G401 (cell line): ENCODE measurements at regions not wholly inside any gene's neighbourhood (a gene's known extent, or its start where the extent isn't known, plus 50 kb on each side); places are given as distances from the start of the nearest gene placed in this dataset.

ENCODE experiments used
- DNase-seq: peaks from one replicate; pipeline ENCODE4 v3.0.0-alpha.2; 2015; ENCODE audit warnings: low spot score
- in situ Hi-C: cut with HindIII; loops from 2 replicates; pipeline ENCODE4 v1.10.0; 2016; ENCODE audit warnings: low sequenced_read_pairs, mixed read lengths

DNA sequence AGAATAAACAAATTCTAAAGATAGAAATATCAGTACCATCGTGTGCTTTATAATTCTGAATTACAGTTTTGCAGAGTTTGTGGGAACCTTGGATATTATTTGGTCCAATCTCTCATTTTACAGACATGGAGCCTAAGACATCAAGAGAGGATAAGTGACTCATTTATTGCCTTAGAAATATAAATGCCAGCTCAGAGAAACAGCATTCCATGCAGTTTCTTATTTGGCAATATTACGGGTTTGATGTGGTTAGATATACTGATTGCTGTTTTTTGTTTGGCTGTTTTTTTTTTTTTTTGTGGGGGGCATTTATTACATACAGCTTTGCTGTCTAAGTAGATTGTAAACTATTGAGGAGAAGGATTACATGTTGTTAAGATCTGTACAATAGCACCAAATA, 1241.1 kb upstream of the LRRTM1 start:
- DNase-seq = no peak
- in situ Hi-C loops = no loop called here

DNA sequence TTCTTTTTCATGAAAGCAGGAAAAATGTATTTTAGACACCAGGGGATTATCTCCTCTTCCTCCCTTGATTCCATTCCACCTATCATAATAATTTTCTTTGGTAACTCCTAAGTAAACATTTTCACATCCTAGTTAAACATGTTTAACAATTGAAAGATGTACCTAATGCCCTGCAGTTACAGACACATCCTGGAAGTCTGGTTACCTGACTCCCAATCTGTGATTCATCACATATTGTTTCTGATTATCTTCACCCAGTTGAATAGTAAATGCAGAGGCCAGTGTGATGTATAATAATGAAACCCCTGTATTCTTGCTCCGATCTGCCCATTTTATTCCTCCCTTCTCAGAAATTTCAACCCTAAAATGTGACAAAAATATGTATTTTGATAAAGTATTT, 1237.6 kb upstream of the LRRTM1 start:
- in situ Hi-C loops = no loop called here
- no peak for DNase-seq

DNA sequence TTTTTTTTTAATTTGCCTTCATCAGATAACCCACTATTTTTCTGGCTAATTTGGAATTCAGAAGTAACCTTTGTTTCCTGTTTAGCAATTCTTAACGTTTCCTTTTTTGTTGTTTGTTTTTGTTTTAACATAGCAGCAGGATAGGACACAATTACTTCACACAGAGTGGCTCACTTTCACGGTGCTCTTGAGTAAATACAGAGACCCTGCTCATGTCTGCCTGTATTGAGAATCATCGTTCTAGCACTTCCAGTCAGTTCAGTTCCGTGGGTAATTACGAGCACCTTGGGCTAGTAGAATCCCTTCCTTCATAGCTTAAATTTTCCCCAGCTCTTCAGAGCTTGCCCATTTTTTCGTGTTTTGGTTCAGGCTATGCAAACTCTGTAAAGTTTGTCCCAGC, 1225.4 kb upstream of the LRRTM1 start:
- no peak for DNase-seq
- in situ Hi-C loops = no loop called here

DNA sequence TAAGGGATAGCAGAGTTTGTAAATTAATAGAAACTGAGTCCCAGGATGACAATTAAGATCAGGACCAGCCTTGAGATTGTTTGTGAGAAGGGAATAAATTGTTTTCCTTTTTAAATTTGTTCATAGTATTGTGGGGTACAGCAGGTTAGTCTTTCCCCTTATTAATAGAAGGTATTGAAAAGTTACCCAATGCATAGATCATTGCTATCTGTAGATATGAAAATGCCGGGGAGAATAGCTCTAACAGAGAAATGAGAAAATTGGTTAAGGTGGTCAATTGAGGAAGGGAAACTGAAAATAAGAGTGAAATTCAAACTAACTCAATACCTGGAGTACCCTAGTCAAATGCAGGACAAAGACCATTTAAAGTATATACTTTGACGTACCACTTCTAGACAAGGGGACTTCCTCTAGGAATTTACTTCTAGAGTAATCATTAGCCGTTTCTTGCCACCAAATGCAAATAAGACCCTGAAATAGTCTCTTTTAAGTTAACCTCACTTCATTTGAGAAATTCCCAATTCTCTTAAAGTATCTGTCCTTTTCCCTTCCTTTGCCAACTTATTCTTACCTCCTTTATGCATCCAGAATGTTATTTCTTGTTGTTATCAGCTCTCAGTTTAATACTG, 1224.4 kb upstream of the LRRTM1 start:
- in situ Hi-C loops = no loop called here

DNA sequence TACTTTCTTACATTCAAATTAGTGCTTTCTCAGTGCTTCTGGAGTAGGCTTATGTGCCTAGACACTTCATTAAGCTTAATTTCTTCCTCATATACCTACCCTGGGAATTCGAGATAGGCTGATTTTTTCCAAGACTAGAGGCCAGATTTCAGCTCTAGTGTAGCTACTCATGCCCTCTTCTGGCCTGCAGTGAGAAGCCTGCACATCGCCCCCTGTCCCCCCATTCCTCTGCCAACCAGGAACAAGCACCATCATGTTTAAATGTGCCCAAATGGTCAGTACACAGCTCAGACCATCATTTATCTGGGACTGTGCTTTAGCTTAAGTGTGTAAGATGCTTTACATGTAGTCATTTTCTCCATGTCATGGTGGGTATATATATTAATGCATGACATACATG, 1218.8 kb upstream of the LRRTM1 start:
- no peak for DNase-seq
- in situ Hi-C loops = no loop called here

More for the DNA sequence above, 1224.4 kb upstream of the LRRTM1 start:
- DNase-seq = no peak

DNA sequence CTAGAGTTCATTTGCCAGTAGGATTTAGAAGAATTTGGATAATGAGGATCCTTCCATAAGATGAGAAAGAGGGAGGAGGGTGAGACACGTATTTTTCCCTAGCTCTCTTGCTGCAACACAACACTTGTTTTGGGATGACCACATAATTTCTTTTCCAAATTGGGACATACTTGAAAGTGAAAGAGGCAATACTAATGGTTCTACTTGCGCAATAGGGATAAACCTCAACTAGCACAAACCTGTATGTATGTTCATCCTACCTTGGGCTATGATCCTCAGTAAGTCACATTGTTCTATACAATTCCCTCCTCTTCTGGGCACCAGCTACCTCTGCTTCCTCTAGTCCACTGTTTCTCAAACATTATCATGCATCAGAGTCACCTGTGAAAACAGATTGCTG, 1208.8 kb upstream of the LRRTM1 start:
- in situ Hi-C loops = no loop called here
- DNase-seq = no peak

DNA sequence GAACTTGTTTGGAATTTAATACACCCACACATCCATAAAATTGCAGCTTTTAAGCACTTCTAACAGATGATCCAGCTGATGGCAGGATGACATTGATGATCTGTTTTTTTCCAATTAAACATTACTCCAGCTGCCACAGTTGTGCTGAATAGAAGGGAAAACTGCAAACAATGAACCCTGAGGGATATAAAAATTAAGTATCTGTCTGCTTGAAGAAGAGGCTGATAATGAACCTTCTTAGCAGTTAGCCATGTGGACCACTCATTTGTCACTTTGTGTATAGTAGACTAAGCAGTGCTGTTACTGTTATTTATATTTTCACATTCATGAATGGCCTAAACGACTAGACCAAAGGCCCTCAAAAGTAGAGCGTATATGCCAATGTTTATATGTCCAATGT, 1201.0 kb upstream of the LRRTM1 start:
- in situ Hi-C loops = no loop called here
- DNase-seq = no peak

DNA sequence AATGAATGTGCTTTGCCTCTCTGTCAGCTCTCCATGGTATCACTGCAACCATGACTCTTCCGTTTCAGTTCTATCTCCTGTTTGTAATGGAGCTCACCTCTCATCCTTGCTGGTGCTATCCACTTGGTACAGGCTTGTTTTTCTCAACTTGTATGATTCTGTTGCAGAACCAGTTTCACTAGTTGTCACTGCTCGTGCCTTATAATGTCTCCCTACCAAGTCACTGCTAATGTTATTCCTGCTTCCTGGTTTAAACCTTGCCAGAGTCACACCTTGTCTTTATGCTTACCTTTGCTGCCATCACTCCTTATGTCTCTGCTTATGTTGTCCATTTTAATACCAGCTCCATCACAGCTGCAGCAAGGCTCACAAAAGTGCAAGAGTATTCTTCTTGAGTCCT, 1191.0 kb upstream of the LRRTM1 start:
- no peak for DNase-seq
- in situ Hi-C loops = no loop called here

DNA sequence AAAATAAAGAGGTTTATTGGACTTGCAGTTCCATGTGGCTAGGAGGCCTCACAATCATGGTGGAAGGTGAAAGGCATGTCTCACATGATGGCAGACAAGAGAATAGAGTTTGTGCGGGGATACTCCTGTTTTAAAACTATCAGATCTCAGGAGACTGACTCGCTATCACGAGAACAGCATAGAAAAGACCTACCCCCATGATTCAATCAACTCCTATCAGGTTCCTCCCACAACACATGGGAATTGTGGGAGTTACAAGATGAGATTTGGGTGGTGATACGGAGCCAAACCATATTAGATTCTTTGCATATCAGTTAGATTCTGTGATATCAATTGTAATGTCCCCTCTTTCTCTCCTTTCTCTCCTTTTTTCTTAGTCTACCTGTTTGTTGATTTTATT, 1178.7 kb upstream of the LRRTM1 start:
- in situ Hi-C loops = no loop called here
- no peak for DNase-seq

DNA sequence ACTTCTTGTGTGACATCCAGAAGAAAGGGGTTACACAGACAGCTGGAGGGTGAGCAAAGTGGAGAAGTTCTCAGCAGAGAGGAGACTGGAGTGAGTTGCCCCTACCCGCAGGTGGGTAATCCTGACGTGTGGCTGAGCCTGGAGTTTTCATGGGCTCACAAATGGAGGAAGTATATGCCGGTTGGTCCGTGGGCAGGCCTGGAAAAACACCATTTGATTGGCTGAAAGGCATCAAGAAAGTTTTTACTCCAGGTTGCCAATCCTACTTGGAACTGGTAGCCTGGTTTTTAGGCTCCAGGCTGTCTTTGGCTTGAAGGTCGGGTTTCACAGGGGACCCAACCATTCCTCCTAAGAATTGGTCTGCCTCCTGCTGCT, 1177.4 kb upstream of the LRRTM1 start:
- in situ Hi-C loops = no loop called here

DNA sequence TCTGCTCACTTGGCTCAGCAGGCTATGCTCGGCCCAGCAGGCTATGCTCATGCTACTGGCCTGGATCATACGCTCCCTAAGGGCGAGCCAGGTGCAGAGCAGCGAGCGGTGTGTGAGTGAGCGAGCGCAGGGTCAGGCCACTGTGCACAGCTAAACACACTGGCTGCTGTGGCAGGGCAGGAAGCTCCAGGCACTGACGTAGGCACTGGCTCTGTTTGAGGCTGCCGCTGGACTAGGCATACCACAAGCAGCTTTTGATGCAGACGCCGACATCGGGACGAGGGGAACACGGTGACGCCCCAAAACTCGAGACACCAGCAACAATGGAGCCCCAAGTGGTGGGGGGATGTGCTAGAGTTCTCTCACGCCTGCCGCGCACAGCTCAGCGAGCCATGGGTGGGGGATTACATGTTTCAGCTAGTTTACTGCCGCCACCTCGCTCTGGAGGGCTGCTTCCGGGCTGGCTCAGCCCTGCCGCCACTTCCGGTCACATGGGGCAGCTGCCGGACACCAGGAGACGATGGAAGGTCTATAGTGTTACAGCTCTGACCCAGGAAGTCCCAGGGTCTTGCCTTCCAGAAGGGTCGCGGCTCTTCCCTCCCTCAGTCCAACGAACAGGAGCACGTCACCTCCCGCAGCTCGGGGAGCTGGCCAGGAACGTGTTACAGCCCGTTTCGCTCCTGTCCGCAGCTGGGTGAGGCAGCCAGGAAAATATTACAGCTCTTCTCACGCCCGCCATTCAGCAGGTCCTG, 1176.9 kb upstream of the LRRTM1 start:
- no peak for DNase-seq
- in situ Hi-C loops = no loop called here

More for the DNA sequence above, 1177.4 kb upstream of the LRRTM1 start:
- no peak for DNase-seq

DNA sequence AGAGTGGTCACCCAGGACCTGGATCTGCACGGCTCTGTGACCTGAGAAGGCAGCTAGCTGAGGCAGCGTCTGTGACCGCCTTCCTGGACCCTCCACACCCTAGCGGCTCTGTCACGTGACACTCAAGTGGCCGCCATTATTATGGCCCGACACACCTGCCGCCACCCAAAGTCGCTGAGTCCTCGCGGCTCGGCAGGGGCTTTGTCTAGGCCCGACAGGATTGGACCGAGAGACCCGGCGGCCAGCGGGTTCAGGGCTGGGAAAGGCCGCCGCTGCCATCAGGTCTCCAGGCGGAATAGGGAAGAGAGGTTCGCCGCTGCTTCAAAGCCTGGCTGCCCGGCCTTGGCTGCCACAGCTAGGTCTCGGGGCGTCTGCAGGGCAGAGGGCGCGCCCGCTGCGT, 1162.5 kb upstream of the LRRTM1 start:
- in situ Hi-C loops = no loop called here
- DNase-seq = no peak

DNA sequence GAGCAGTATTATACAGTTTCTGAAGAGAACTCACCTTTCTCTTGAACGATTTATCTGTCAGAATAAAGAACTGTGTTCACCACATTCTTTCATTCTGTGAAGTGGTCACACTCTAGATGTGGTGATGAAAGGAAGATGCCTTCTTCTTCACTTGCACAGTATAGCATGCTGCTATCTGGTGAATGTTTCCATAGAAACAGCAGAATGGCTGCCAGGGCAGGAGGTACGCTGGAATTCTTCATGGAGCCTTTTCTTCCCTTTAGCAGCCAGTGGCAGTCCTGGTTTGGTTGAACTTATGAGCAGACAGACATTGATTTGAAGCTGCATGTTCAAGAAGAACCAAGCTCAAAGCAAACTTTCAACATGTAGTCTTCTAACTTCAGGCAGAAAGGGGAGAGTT, 1157.9 kb upstream of the LRRTM1 start:
- in situ Hi-C loops = no loop called here
- no peak for DNase-seq

DNA sequence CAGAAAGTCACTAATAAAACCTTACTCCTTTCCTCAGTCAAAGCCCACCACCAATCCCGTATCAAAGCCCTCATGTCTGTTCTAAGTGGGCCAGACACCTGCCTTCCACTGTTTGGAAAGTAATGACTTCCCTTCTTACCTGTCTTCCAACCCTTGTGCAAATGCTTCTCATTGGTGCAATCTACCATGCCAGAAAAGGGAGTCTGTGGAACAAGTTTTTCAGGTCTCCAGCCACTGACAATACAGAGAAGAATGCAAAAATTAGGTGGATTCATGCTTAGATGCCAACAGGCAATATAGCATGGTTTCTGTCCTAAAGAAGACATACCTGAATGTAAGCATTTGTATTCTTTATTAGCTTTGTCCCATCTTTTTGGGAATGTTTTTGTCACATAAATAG, 1140.6 kb upstream of the LRRTM1 start:
- in situ Hi-C loops = no loop called here
- no peak for DNase-seq

DNA sequence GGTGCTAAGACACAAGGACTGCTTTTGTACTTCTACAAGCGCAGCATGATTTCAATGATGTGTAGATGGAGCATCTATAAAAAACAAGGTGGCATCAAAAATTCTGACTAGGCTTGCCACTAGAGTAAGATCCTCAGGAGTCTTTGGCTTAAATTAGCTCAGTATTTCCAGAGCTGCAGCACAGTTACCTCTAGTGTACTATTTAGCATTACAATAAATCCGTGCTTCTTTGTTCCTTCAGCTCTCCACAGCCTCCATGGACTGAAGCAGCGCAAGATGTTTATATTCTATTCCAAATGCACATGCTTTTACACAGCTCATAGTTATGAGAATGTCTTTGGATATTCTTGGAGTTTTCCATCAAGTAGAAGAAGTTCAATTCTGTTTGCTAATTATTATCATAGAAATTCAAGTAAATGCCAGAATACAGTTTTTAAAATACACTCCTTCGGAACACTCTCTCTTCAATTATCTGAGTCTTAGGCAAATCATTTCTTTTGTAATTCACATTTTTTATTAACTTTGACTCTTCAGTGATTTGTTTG, 1133.0 kb upstream of the LRRTM1 start:
- DNase-seq = no peak
- in situ Hi-C loops = no loop called here

DNA sequence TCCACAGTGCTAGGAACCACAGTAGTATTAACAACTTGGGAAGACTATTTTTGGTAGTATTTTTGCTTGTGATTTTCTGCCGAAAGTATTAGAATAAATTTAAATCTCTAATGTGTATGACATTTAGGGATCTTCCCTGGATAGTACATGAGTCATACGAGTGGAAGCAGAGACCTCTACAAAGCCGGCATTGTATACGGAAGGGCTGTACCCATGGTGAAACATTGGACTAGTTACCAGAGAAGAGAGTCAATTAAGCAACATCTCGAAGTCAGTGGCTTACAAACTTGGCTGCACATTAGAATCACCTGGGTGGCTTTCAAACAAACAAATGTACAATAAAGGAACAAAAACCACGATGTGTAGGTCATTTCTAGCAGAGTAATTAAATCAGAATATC, 1131.7 kb upstream of the LRRTM1 start:
- in situ Hi-C loops = no loop called here
- DNase-seq = no peak

DNA sequence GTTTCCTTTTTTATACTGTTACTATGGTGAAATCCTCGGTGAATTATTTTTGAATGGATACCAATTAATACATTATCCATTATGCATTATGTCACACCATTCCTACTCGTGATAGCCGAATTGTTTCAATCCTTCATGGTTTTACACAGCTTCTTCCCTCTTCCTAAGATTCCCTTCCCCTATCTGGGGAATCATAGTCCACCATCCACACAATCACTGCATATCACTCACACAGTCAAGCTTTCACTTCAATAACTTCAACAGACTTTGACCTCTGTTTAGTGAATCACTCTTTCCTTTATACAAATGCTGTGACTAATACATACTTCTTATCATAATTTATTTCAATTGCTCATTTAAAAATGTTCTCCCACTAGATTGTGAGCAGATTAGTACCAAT, 1108.1 kb upstream of the LRRTM1 start:
- in situ Hi-C loops = no loop called here
- no peak for DNase-seq

DNA sequence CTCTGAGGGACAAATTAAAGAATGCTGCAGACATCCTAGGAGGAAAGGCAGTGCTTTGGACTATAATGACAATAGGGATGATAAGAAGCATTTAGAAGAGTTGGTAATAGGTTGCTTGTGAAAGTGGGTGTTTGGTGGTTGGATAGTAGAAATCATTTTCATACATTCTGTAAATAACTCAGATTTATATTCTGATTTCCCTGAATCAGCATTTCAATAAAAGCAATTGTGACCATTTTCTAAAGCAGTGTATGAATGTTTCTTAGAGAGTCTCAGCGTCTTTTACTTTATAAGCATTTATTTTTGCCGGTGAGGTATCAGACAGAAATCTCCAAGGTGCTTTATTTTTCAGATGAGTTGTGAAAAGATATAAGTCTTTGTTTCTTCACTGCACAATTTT, 1099.0 kb upstream of the LRRTM1 start:
- no peak for DNase-seq
- in situ Hi-C loops = no loop called here

DNA sequence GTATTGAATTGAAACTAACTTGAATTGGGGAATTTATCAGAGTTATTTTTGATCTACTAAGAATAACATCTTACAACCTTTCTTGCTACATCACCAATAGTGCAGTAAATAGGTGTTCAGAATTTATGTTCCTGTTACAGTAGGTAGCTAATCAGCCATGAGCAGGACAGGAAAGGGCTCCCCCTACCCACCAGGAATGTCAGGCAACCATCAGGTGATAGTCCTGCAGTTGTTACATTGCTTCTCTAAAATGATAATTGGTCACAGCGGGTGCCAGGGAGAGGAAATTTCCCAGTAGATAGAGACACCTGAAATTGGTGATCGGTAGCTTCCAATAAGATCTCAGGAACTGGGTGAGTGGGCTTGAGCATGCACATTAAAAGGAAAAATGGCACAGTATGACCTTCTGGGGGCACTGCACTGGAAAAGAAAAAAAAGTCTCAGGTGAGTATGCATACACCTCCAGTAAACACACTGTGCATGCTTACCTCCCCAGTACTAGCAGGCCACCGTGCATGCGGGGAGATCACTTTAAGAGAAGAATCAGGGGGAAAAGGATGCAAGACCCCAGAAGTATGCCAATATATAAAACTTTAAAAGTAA, 1092.0 kb upstream of the LRRTM1 start:
- in situ Hi-C loops = no loop called here
- no peak for DNase-seq

DNA sequence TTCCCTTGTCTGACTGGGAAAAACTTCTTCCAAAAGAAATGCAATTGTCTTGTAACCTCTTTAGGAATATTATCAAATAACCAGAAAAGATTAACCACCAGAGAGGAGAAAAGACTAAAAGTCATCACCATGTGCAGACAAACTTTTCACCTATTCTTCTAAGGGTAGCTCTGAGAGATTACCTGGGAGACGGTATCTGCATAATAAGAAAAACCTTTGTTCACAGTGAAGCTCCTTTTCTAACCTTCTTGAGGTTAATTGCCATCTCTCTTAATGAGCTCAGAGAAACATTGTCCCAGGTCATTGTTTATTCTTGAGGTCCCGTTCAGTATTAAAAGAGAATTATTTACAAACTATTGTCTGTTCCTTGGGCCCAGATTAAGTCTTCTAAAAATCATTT, 1091.2 kb upstream of the LRRTM1 start:
- in situ Hi-C loops = no loop called here
- no peak for DNase-seq

DNA sequence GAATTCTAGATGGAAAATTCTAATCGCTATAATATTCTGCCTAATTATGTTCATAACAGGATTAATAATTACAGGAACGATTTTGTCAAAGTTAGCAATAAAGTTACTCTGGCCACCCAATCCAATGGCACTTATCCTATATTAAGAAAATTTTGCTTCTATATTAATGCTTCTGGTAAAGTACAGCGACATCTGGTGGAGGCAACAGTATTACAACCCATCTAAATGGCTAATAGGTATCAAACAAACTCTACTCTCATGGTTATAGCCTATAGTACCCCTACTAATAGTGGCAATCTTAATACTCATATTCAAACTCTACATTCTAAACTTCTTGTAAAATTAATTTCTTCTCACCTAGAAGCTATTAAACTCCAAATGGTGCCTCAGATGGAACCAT, 1084.7 kb upstream of the LRRTM1 start:
- no peak for DNase-seq
- in situ Hi-C loops = no loop called here
